ENCODE measurements at regions not wholly inside any gene's neighbourhood (a gene's known extent, or its start where the extent isn't known, plus 50 kb on each side); places are given as distances from the start of the nearest gene placed in this dataset.

DNA sequence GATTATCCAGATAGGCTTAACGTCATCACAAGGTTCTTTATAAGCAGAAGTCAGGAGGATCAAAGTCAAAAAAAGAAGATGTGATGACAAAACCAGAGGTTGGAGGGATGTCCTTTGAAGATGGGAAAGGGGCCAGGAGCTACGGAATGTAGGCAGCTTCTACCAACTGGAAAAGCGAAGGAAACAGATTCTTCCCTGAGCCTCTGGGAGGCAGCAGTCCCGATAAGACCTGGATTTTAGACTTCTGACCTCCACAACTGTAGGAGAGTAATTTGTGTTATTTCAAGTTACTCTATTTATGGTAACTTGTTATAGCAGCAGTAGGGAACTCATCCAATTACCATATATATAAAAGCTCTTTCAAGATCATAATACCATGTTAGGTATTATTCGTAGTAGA is 98.8 kb upstream of the MYCBP2 start:
- ATAC-seq (no peak), DNase-seq (no peak)
- Histone ChIP-seq H3K4me1 (ENCODE audit: low read depth) (no peaks in the 10 kb centered on the region), H3K36me3 (ENCODE audit: low read depth) (no peaks in the 10 kb centered on the region), H3K9me3 (no peaks in the 10 kb centered on the region), H3K4me3 (no peak overlapping the region)
- intact Hi-C loops (cut with DNase I, micrococcal nuclease), result no loop called here
- TF ChIP-seq, protein P1, sequence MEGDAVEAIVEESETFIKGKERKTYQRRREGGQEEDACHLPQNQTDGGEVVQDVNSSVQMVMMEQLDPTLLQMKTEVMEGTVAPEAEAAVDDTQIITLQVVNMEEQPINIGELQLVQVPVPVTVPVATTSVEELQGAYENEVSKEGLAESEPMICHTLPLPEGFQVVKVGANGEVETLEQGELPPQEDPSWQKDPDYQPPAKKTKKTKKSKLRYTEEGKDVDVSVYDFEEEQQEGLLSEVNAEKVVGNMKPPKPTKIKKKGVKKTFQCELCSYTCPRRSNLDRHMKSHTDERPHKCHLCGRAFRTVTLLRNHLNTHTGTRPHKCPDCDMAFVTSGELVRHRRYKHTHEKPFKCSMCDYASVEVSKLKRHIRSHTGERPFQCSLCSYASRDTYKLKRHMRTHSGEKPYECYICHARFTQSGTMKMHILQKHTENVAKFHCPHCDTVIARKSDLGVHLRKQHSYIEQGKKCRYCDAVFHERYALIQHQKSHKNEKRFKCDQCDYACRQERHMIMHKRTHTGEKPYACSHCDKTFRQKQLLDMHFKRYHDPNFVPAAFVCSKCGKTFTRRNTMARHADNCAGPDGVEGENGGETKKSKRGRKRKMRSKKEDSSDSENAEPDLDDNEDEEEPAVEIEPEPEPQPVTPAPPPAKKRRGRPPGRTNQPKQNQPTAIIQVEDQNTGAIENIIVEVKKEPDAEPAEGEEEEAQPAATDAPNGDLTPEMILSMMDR (IDR thresholded peaks at IDR 0.05), result no peak

DNA sequence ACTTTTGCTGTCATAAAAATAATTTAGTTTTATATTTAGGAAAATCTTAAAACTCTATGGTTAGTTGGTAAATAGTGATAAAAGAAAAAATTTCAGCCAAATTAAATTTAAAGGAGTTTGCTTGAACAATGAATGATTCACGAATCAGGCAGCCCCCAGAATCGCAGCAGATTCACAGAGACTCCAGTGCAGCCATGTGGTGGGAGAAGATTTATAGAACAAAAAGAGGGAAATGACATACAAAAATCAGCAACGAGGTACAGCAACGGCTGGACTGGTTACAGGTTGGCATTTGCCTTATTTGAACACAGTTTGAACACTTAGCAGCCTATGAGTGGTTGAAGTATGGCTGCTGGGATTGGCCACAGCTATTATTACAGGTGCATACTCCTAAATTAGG is 96.4 kb upstream of the MYCBP2 start:
- TF ChIP-seq, protein P1 (IDR thresholded peaks at IDR 0.05), result no peak
- no peak for ATAC-seq
- DNase-seq, result no peak
- Histone ChIP-seq H3K4me3 (no peak overlapping the region), H3K4me1 (ENCODE audit: low read depth) (no peaks in the 10 kb centered on the region), H3K36me3 (ENCODE audit: low read depth) (no peaks in the 10 kb centered on the region), H3K9me3 (no peaks in the 10 kb centered on the region)
- intact Hi-C loops (cut with DNase I, micrococcal nuclease), result no loop called here

GRCh38 chr13:77422724-77423123 is 95.8 kb upstream of the MYCBP2 start:
- H3K9me3 ChIP-seq, result no peaks in the 10 kb centered on the region
- DNase-seq (no peak), ATAC-seq (no peak)
- intact Hi-C loops (cut with DNase I, micrococcal nuclease), result no loop called here
- TF ChIP-seq, protein P1 (IDR thresholded peaks at IDR 0.05), result no peak
- no peak overlapping the region for H3K4me3 ChIP-seq
- H3K36me3 ChIP-seq (ENCODE audit: low read depth), result no peaks in the 10 kb centered on the region
- H3K4me1 ChIP-seq (ENCODE audit: low read depth), result no peaks in the 10 kb centered on the region

DNA sequence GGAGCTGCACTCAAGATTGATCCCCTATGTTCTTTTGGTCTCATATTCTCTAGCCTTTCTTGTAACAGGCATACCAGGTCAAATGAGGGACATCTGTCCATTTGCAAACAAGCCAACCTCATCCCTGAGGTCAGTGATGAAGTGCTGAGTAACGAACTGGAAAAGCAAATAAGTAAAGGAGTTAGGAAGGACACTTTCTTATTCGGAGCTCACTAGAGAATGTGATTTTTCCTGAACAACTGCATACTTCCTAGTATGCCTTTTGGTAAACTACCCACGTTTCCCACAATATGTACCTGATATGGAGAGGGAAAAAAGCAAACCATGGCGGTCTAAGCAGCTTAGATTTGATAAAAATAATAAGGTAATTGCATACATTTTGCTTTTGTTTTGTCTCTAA is 91.0 kb upstream of the MYCBP2 start:
- TF ChIP-seq, protein P1 (IDR thresholded peaks at IDR 0.05), result no peak
- DNase-seq (no peak), ATAC-seq (no peak)
- Histone ChIP-seq H3K9me3 (no peaks in the 10 kb centered on the region), H3K4me3 (no peak overlapping the region), H3K4me1 (ENCODE audit: low read depth) (no peaks in the 10 kb centered on the region), H3K36me3 (ENCODE audit: low read depth) (no peaks in the 10 kb centered on the region)
- intact Hi-C loops (cut with DNase I, micrococcal nuclease), result no loop called here

- no peaks in the 10 kb centered on the region for H3K36me3 ChIP-seq (ENCODE audit: low read depth)
- no peak for ATAC-seq
- H3K4me3 ChIP-seq, result no peak overlapping the region
- no peaks in the 10 kb centered on the region for H3K9me3 ChIP-seq
- H3K4me1 ChIP-seq (ENCODE audit: low read depth), result no peaks in the 10 kb centered on the region
- intact Hi-C loops (cut with DNase I, micrococcal nuclease), result no loop called here
- no peak for DNase-seq
- TF ChIP-seq, protein P1 (IDR thresholded peaks at IDR 0.05), result no peak
These were observed 89.8 kb upstream of the MYCBP2 start for GRCh38 chr13:77416666-77417212.

All from mucosa of descending colon (tissue), 3 donors.